Omental fat pad (tissue), 3 donors: ENCODE measurements at regions not wholly inside any gene's neighbourhood (a gene's known extent, or its start where the extent isn't known, plus 50 kb on each side); places are given as distances from the start of the nearest gene placed in this dataset.
"Not testable (repeated sequence)": the region's sequence is repeated elsewhere in the genome, so short reads cannot be mapped to it uniquely, and the experiment has no call there.

ENCODE experiments used
- ATAC-seq: fragments of 150-250 bp; one replicate; pipeline ENCODE4 v1.9.1; 2016; ENCODE audit warnings: mild to moderate bottlenecking, moderate library complexity; ENCODE audit not compliant: low FRiP score
- DNase-seq: peaks from one replicate; pipeline ENCODE4 v3.0.0-alpha.2; 2019; ENCODE audit warnings: low spot score
- TF ChIP-seq, protein P1 (sequence below), 3 donors: fragments of 450-650 bp; IDR thresholded peaks; one replicate each; pipeline ENCODE4 v1.5.1; 2016 to 2017; ENCODE audit warnings: antibody characterized with exemption in 3 of 3, mild to moderate bottlenecking in 3 of 3, moderate library complexity in 2 of 3

DNA sequence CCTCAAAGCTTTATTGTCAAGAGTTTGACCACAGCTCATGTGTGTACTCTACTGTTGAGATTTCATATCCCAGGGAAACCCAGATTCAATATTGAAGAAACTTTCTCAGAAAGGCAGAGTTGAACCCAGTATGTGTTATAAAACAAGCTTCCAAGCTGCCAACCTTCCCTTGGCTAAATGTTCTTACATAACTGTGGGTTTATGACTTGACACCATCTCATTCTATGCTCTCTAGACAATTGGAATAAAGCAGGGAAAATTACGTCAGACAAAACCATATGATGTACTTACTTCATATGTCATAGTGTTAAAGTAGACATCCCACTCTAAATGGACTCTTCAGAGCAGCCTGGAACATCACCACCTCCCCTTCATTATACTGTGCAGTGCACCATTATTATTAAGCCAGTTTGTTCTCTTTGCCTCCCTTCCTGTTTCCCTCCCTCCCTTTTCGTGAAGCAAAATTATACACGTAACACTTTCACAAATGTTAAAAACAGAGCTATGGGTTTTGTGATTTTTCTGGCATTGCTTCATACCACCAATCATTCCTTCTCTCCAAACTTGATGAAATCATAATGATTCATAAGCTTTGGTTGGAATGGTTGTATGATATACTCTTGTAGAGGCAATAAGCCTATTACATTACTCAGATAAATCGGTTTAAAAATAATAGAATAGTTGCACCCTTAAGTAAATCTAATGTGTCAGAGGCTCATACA is 507.2 kb downstream of the LTN1 start:
- DNase-seq (no peak), ATAC-seq (no peak)
- TF ChIP-seq, protein P1, sequence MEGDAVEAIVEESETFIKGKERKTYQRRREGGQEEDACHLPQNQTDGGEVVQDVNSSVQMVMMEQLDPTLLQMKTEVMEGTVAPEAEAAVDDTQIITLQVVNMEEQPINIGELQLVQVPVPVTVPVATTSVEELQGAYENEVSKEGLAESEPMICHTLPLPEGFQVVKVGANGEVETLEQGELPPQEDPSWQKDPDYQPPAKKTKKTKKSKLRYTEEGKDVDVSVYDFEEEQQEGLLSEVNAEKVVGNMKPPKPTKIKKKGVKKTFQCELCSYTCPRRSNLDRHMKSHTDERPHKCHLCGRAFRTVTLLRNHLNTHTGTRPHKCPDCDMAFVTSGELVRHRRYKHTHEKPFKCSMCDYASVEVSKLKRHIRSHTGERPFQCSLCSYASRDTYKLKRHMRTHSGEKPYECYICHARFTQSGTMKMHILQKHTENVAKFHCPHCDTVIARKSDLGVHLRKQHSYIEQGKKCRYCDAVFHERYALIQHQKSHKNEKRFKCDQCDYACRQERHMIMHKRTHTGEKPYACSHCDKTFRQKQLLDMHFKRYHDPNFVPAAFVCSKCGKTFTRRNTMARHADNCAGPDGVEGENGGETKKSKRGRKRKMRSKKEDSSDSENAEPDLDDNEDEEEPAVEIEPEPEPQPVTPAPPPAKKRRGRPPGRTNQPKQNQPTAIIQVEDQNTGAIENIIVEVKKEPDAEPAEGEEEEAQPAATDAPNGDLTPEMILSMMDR (IDR thresholded peaks at IDR 0.05) = no peak

DNA sequence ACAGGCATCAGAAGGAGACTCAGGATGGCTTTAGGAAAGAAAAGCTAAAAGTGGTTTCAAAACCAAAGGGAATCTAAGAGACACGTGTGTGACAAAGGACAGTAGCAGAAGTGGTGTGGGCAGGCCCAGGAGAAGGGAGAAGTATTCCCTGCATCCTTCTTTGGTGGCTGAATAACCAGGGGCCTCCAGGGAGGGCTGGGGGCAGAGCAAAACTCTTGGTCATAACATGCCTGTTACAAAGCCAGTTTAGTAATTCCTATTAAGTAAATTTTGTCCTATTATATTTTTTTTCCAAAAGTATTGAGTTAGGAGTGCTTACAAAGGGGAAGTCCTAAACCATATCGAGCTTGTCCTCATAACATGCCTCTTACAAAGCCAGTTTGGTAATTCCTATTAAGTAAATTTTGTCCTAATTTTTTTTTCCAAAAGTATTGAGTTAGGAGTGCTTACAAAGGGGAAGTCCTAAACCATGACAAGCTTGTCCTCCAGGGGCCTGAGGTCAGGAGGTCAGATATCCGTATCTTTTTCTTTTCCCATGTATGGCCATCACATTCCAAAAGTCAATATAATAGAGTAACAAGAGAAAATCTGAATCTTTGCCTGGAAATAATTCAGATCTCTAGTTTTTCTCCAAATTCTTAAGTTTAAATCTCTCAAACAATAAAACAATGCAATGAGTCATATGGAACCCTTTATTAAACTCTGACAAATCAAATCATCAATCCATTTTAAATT is 509.2 kb downstream of the LTN1 start:
- ATAC-seq (no peak), DNase-seq (no peak)
- TF ChIP-seq, protein P1 (IDR thresholded peaks at IDR 0.05) = no peak

DNA sequence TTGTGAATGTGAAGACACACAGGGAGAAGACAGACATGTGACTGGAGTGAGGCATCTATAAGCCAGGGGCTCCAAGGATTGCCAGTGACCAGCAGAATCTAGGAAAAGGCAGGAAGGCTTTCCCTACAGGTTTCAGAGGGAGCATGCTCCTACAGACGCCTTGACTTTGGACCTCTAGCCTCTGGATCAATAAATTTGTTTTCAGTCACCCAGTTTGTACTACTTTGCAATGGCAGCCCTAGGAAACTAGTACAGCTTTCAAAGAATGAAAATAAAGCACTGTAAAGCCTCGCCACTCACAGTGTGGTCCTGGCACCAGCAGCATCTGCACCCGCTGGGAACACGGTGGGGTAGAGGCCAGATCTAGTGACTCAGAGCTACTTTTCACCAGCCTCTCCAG is 510.0 kb downstream of the LTN1 start:
- TF ChIP-seq, protein P1 (IDR thresholded peaks at IDR 0.05) = no peak
- ATAC-seq = no peak
- no peak for DNase-seq

DNA sequence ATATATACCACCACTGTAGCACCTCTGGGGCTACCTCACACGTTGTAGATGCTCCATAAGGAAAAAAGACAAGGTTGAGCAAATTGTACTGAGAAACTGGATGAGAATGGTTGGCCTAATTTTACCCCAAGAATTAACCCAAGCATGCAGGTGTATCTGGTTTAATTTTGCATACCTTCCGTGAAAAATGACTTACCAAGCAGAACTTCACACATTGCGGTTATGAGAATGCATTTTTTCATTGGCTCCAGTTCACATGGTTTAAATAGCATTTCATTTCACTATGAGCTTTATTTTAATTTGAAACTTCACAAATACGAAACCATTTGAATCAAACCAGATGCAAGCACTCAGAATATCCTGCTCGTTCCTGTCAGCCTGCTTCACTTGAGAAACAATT is 512.2 kb downstream of the LTN1 start:
- TF ChIP-seq, protein P1 (IDR thresholded peaks at IDR 0.05) = no peak
- DNase-seq (no peak), ATAC-seq (no peak)

DNA sequence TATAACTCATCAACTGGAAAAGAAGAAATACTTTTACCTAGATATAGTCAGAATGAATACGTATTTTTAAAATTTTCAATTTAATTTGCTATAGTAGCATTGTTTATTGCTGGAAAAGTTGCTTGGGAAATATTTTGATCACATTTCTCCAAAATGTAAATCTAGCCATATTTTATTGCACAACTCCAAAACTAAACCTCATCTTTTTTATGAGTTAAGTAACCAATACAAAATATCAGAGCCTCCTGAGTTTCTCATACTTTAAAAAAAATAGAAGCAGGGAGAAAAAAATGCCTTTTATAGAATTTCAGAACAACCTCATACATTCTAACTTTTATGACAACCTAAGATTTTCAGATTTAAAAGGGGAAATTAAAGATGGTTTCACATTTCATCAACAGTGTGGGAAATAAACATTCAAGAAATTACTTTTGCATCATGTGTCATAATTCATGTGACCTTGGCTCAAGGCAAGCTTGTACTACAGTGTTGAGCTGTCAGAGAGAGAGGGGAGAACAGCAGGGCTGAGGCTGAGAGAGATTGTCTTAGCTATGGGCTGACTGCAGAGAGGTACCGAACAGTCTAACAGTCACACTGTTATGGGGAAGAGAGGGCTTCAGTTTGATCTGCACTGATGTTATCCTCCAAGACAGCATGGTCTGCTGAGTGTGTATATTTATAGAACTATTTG is 519.0 kb downstream of the LTN1 start:
- DNase-seq (no peak), ATAC-seq (no peak)
- TF ChIP-seq, protein P1 (IDR thresholded peaks at IDR 0.05) = no peak

DNA sequence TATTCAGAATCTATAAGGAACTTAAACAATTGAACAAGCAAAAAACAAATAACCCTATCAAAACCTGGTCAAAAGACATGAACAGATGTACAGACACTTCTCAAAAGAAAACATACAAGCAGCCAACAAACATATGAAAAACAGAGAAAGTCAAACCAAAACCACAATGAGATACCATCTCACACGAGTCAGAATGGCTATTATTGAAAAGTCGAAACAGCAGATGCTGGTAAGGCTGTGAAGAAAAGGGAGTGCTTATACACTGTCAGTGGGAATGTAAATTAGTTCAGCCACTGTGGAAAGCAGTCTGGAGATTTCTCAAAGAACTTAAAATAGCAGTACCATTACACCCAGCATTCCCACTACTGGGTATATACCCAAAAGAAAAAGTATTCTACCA is 520.1 kb downstream of the LTN1 start:
- not testable (repeated sequence) for DNase-seq, ATAC-seq

DNA sequence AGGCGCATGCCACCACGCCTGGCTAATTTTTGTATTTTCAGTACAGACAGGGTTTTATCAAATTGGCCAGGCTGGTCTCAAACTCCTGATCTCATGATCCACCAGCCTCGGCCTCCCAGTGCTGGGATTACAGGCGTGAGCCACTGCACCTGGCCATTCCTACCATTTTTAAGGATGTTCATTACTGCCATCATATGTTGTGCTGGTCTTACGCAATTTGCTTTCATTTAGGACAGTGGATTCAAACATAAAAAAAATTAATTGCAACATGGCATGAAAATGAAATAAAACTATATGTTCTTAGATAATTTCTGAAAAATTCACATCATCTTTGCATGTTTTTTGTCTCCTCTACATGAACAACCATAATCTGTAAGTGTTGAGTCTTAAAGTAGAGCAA is 527.7 kb downstream of the LTN1 start:
- TF ChIP-seq, protein P1 (IDR thresholded peaks at IDR 0.05) = no peak
- no peak for ATAC-seq
- DNase-seq = no peak
